Smooth muscle cell (in vitro differentiated cells): ENCODE measurements at regions not wholly inside any gene's neighbourhood (a gene's known extent, or its start where the extent isn't known, plus 50 kb on each side); places are given as distances from the start of the nearest gene placed in this dataset.

ENCODE experiments used
- DNase-seq: peaks from one replicate; lab custom pipeline; 2025; ENCODE audit not compliant: unreplicated experiment; lab: John Stamatoyannopoulos, UW
- H2AFZ ChIP-seq: fragments of 200-600 bp; sonication (generic); 2 replicates; pipeline ENCODE4 v1.6.0; 2016; ENCODE audit warnings: antibody characterized with exemption, low read depth, mild to moderate bottlenecking
- H3F3A ChIP-seq: fragments of 200-600 bp; sonication (generic); 2 replicates; pipeline ENCODE4 v1.6.0; 2017; ENCODE audit warnings: antibody characterized with exemption, low read depth
- H3K27ac ChIP-seq: fragments of 200-600 bp; sonication (generic); 2 replicates; pipeline ENCODE4 v1.5.1; 2016; ENCODE audit warnings: low read depth, mild to moderate bottlenecking
- H3K27me3 ChIP-seq: fragments of 200-600 bp; sonication (generic); 2 replicates; pipeline ENCODE4 v1.6.1; 2016; ENCODE audit warnings: low read depth, mild to moderate bottlenecking
- H3K36me3 ChIP-seq: fragments of 200-600 bp; sonication (generic); 2 replicates; pipeline ENCODE4 v1.5.1; 2016; ENCODE audit warnings: low read depth
- H3K4me1 ChIP-seq: fragments of 200-600 bp; sonication (generic); 2 replicates; pipeline ENCODE4 v1.5.1; 2016; ENCODE audit warnings: low read depth
- H3K4me2 ChIP-seq: fragments of 200-600 bp; sonication (generic); 2 replicates; pipeline ENCODE4 v1.6.0; 2016; ENCODE audit warnings: mild to moderate bottlenecking
- H3K4me3 ChIP-seq: fragments of 200-600 bp; sonication (generic); 2 replicates; pipeline ENCODE4 v1.5.1; 2016; ENCODE audit warnings: mild to moderate bottlenecking
- H3K79me2 ChIP-seq: fragments of 200-600 bp; sonication (generic); 2 replicates; pipeline ENCODE4 v1.6.0; 2016; ENCODE audit warnings: low read depth, mild to moderate bottlenecking
- H3K9ac ChIP-seq: fragments of 200-600 bp; sonication (generic); 2 replicates; pipeline ENCODE4 v1.6.0; 2016; ENCODE audit warnings: low read depth
- H3K9me3 ChIP-seq: fragments of 200-600 bp; sonication (generic); replicated peaks from 2 replicates; pipeline ENCODE4 v1.5.1; 2016; ENCODE audit warnings: low read depth
- H4K20me1 ChIP-seq: fragments of 200-600 bp; sonication (generic); 2 replicates; pipeline ENCODE4 v1.6.0; 2016; ENCODE audit warnings: low read depth
- CTCF ChIP-seq: fragments of 200-600 bp; sonication (generic); IDR thresholded peaks from 2 replicates; pipeline ENCODE4 v1.5.1; 2017; ENCODE audit warnings: borderline replicate concordance, mild to moderate bottlenecking, antibody characterized with exemption; ENCODE audit not compliant: insufficient read depth, poor library complexity, severe bottlenecking
- WGBS: methylation state at CpG from one replicate; pipeline ENCODE4 v1.1.7; 2016; ENCODE audit warnings: low lambda C conversion rate; 5-methylcytosine and 5-hydroxymethylcytosine counted together

DNA sequence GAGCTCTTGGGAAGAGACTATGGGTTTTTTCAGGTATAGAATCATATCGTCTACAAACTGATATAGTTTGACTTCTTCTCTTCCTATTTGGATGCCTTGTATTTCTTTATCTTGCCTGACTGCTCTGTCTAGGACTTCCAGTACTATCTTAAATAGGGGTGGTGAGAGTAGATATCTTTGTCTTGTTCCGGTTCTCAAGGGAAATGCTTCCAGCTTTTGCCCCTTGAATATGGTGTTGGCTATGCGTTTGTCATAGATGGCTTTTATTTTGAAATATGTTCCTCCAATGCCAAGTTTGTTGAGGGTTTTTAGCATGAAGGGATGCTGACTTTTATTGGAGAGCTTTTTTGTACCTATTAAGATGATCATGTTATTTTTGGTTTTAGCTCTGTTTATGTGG, 170.3 kb downstream of the PTGER3 start:
- H3K79me2 ChIP-seq, result no peaks in the 10 kb centered on the region
- no peak overlapping the region for H3K4me3 ChIP-seq
- H3K4me1 ChIP-seq, result no peaks in the 10 kb centered on the region
- no peaks in the 10 kb centered on the region for H4K20me1 ChIP-seq
- no peaks in the 10 kb centered on the region for H3K27me3 ChIP-seq
- WGBS, result 90% methylated on average over 3 of the region's 3 CpGs
- no peak overlapping the region for H3K9ac ChIP-seq
- H3K36me3 ChIP-seq, result no peaks in the 10 kb centered on the region
- no peaks in the 10 kb centered on the region for H3F3A ChIP-seq
- DNase-seq, result no peak
- no peak for TF ChIP-seq CTCF
- H3K27ac ChIP-seq, result no peak overlapping the region
- no peak overlapping the region for H2AFZ ChIP-seq
- H3K4me2 ChIP-seq, result no peak overlapping the region
- no peaks in the 10 kb centered on the region for H3K9me3 ChIP-seq

- H3K4me3 ChIP-seq, result no peak overlapping the region
- no peaks in the 10 kb centered on the region for H4K20me1 ChIP-seq
- no peaks in the 10 kb centered on the region for H3F3A ChIP-seq
- no peaks in the 10 kb centered on the region for H3K27me3 ChIP-seq
- peak overlapping the region; percentile 45 for H2AFZ ChIP-seq
- H3K4me2 ChIP-seq, result no peak overlapping the region
- DNase-seq, result no peak
- no peak for TF ChIP-seq CTCF
- no peaks in the 10 kb centered on the region for H3K9me3 ChIP-seq
- no peaks in the 10 kb centered on the region for H3K4me1 ChIP-seq
- no peak overlapping the region for H3K9ac ChIP-seq
- no peak overlapping the region for H3K27ac ChIP-seq
- no peaks in the 10 kb centered on the region for H3K79me2 ChIP-seq
- WGBS, result 52% methylated on average over 3 of the region's 3 CpGs
- no peaks in the 10 kb centered on the region for H3K36me3 ChIP-seq
Measured at GRCh38 chr1:70887936-70888335, 159.7 kb downstream of the PTGER3 start.

GRCh38 chr1:70888722-70889121, 158.9 kb downstream of the PTGER3 start:
- Histone ChIP-seq H3K9me3 (no peaks in the 10 kb centered on the region), H3F3A (no peaks in the 10 kb centered on the region), H3K36me3 (no peaks in the 10 kb centered on the region), H3K9ac (no peak overlapping the region), H3K27me3 (no peaks in the 10 kb centered on the region), H2AFZ (no peak overlapping the region), H3K4me3 (no peak overlapping the region), H4K20me1 (no peaks in the 10 kb centered on the region), H3K79me2 (no peaks in the 10 kb centered on the region), H3K4me1 (no peaks in the 10 kb centered on the region), H3K27ac (no peak overlapping the region), H3K4me2 (no peak overlapping the region)
- no peak for TF ChIP-seq CTCF
- 69% methylated on average over 4 of the region's 4 CpGs for WGBS
- DNase-seq, result no peak

DNA sequence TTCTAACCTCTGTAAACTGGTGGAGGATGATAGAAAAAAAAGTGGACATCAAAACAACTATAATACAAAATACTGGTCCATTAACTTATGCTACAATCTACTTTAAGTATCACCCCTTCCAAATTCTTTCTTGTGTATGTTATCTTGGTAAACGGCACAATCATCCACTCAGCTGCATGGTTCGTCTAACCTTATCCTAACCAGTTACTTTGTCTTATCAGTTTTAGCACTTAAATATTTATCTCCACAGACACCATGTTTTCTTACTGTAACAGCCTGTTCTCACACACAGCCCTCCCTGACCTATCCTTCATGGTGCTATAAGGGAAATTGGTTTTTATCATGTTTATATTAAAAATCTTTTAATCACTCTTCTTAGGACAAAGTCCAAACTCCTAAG, 157.2 kb downstream of the PTGER3 start:
- H3K79me2 ChIP-seq, result no peaks in the 10 kb centered on the region
- H3K4me2 ChIP-seq, result no peak overlapping the region
- WGBS, result 12% methylated on average over 2 of the region's 2 CpGs
- H4K20me1 ChIP-seq, result no peaks in the 10 kb centered on the region
- H3K27me3 ChIP-seq, result no peaks in the 10 kb centered on the region
- no peak for DNase-seq
- H3K9ac ChIP-seq, result no peak overlapping the region
- no peaks in the 10 kb centered on the region for H3K4me1 ChIP-seq
- H3K36me3 ChIP-seq, result no peaks in the 10 kb centered on the region
- H3K9me3 ChIP-seq, result no peaks in the 10 kb centered on the region
- H3K27ac ChIP-seq, result no peak overlapping the region
- TF ChIP-seq CTCF, result no peak
- no peak overlapping the region for H3K4me3 ChIP-seq
- no peaks in the 10 kb centered on the region for H3F3A ChIP-seq
- H2AFZ ChIP-seq, result no peak overlapping the region
